ENCODE measurements at regions not wholly inside any gene's neighbourhood (a gene's known extent, or its start where the extent isn't known, plus 50 kb on each side); places are given as distances from the start of the nearest gene placed in this dataset.

GRCh38 chr4:176440698-176441097, 120.9 kb downstream of the SPCS3 start:
- Histone ChIP-seq H3K14ac (ENCODE audit: low read length) (no peak overlapping the region), H3K4me3 (ENCODE audit: low read depth, low read length) (no peak overlapping the region), H2AFZ (ENCODE audit: insufficient read depth, low read length, poor library complexity) (no peak overlapping the region), H3K18ac (ENCODE audit: low read length) (no peak overlapping the region), H3K4me2 (ENCODE audit: low read length) (no peak overlapping the region), H3K4me1 (ENCODE audit: control insufficient read depth in 1 of 2, insufficient read depth in 2 of 2, low read length in 2 of 2) (peaks cover 0 to 2% of the 10 kb centered on the region in 2 experiments), H3K27me3 (ENCODE audit: insufficient read depth, low read length) (no peaks in the 10 kb centered on the region), H4K8ac (ENCODE audit: low read depth, low read length) (no peak overlapping the region), H3K79me1 (ENCODE audit: low read length) (no peaks in the 10 kb centered on the region), H3K23ac (ENCODE audit: low read length) (no peak overlapping the region), H3K27ac (ENCODE audit: low read depth, low read length) (no peak overlapping the region), H3K4ac (ENCODE audit: low read depth, low read length) (no peak overlapping the region), H3K9ac (ENCODE audit: low read length) (no peak overlapping the region), H2BK5ac (ENCODE audit: low read depth, low read length, poor library complexity) (no peak overlapping the region), H2AK5ac (ENCODE audit: low read length) (no peak overlapping the region), H3K36me3 (ENCODE audit: control insufficient read depth in 1 of 2, insufficient read depth in 2 of 2, low read length in 2 of 2) (no peaks in the 10 kb centered on the region), H3K9me3 (ENCODE audit: insufficient read depth, low read depth, low read length) (no peaks in the 10 kb centered on the region), H4K12ac (ENCODE audit: low read depth, low read length) (no peak overlapping the region), H2BK12ac (ENCODE audit: low read length) (no peak overlapping the region), H3K79me2 (ENCODE audit: control insufficient read depth, insufficient read depth, low read length, poor library complexity) (no peaks in the 10 kb centered on the region), H4K91ac (ENCODE audit: low read depth, low read length) (no peak overlapping the region), H2BK120ac (ENCODE audit: insufficient read depth, low read length, poor library complexity) (no peak overlapping the region)
- no peak for DNase-seq
- WGBS (ENCODE audit: extremely low coverage, insufficient coverage, insufficient read length) = no CpG with 5 or more reads among the region's 1 CpG

- no peak overlapping the region for H3K4me3 ChIP-seq (ENCODE audit: low read depth, low read length)
- H3K36me3 ChIP-seq (ENCODE audit: control insufficient read depth in 1 of 2, insufficient read depth in 2 of 2, low read length in 2 of 2) = no peaks in the 10 kb centered on the region
- H3K4me1 ChIP-seq (ENCODE audit: control insufficient read depth in 1 of 2, insufficient read depth in 2 of 2, low read length in 2 of 2) = peaks cover 0 to 2% of the 10 kb centered on the region in 2 experiments
- WGBS (ENCODE audit: extremely low coverage, insufficient coverage, insufficient read length) = no CpG with 5 or more reads among the region's 2 CpGs
- no peak overlapping the region for H3K23ac ChIP-seq (ENCODE audit: low read length)
- H3K18ac ChIP-seq (ENCODE audit: low read length) = no peak overlapping the region
- H3K14ac ChIP-seq (ENCODE audit: low read length) = no peak overlapping the region
- no peak for DNase-seq
- H2BK120ac ChIP-seq (ENCODE audit: insufficient read depth, low read length, poor library complexity) = no peak overlapping the region
- no peak overlapping the region for H4K12ac ChIP-seq (ENCODE audit: low read depth, low read length)
- H3K79me2 ChIP-seq (ENCODE audit: control insufficient read depth, insufficient read depth, low read length, poor library complexity) = no peaks in the 10 kb centered on the region
- no peaks in the 10 kb centered on the region for H3K27me3 ChIP-seq (ENCODE audit: insufficient read depth, low read length)
- no peak overlapping the region for H4K91ac ChIP-seq (ENCODE audit: low read depth, low read length)
- no peak overlapping the region for H3K27ac ChIP-seq (ENCODE audit: low read depth, low read length)
- H3K79me1 ChIP-seq (ENCODE audit: low read length) = no peaks in the 10 kb centered on the region
- no peak overlapping the region for H3K4ac ChIP-seq (ENCODE audit: low read depth, low read length)
- H2BK12ac ChIP-seq (ENCODE audit: low read length) = no peak overlapping the region
- H3K4me2 ChIP-seq (ENCODE audit: low read length) = no peak overlapping the region
- H2BK5ac ChIP-seq (ENCODE audit: low read depth, low read length, poor library complexity) = no peak overlapping the region
- H3K9ac ChIP-seq (ENCODE audit: low read length) = no peak overlapping the region
- H2AFZ ChIP-seq (ENCODE audit: insufficient read depth, low read length, poor library complexity) = no peak overlapping the region
- no peaks in the 10 kb centered on the region for H3K9me3 ChIP-seq (ENCODE audit: insufficient read depth, low read depth, low read length)
- H2AK5ac ChIP-seq (ENCODE audit: low read length) = no peak overlapping the region
- no peak overlapping the region for H4K8ac ChIP-seq (ENCODE audit: low read depth, low read length)
Observed at GRCh38 chr4:176441594-176441993, 121.8 kb downstream of the SPCS3 start.

- no peak overlapping the region for H2BK120ac ChIP-seq (ENCODE audit: insufficient read depth, low read length, poor library complexity)
- no peak overlapping the region for H2BK12ac ChIP-seq (ENCODE audit: low read length)
- WGBS (ENCODE audit: extremely low coverage, insufficient coverage, insufficient read length) = no CpG with 5 or more reads among the region's 4 CpGs
- no peaks in the 10 kb centered on the region for H3K79me1 ChIP-seq (ENCODE audit: low read length)
- no peak overlapping the region for H3K9ac ChIP-seq (ENCODE audit: low read length)
- H4K91ac ChIP-seq (ENCODE audit: low read depth, low read length) = no peak overlapping the region
- no peak overlapping the region for H2AK5ac ChIP-seq (ENCODE audit: low read length)
- H3K23ac ChIP-seq (ENCODE audit: low read length) = no peak overlapping the region
- no peak overlapping the region for H3K4me2 ChIP-seq (ENCODE audit: low read length)
- peaks cover 0 to 2% of the 10 kb centered on the region in 2 experiments for H3K4me1 ChIP-seq (ENCODE audit: control insufficient read depth in 1 of 2, insufficient read depth in 2 of 2, low read length in 2 of 2)
- H3K27ac ChIP-seq (ENCODE audit: low read depth, low read length) = no peak overlapping the region
- no peaks in the 10 kb centered on the region for H3K79me2 ChIP-seq (ENCODE audit: control insufficient read depth, insufficient read depth, low read length, poor library complexity)
- no peak for DNase-seq
- no peak overlapping the region for H3K4ac ChIP-seq (ENCODE audit: low read depth, low read length)
- no peak overlapping the region for H2AFZ ChIP-seq (ENCODE audit: insufficient read depth, low read length, poor library complexity)
- no peak overlapping the region for H4K8ac ChIP-seq (ENCODE audit: low read depth, low read length)
- H4K12ac ChIP-seq (ENCODE audit: low read depth, low read length) = no peak overlapping the region
- no peak overlapping the region for H3K14ac ChIP-seq (ENCODE audit: low read length)
- H3K4me3 ChIP-seq (ENCODE audit: low read depth, low read length) = no peak overlapping the region
- no peaks in the 10 kb centered on the region for H3K27me3 ChIP-seq (ENCODE audit: insufficient read depth, low read length)
- no peaks in the 10 kb centered on the region for H3K9me3 ChIP-seq (ENCODE audit: insufficient read depth, low read depth, low read length)
- no peaks in the 10 kb centered on the region for H3K36me3 ChIP-seq (ENCODE audit: control insufficient read depth in 1 of 2, insufficient read depth in 2 of 2, low read length in 2 of 2)
- no peak overlapping the region for H3K18ac ChIP-seq (ENCODE audit: low read length)
- H2BK5ac ChIP-seq (ENCODE audit: low read depth, low read length, poor library complexity) = no peak overlapping the region
Observed at GRCh38 chr4:176443117-176443516, 123.4 kb downstream of the SPCS3 start.

- Histone ChIP-seq H2AFZ (ENCODE audit: insufficient read depth, low read length, poor library complexity) (no peak overlapping the region), H2BK5ac (ENCODE audit: low read depth, low read length, poor library complexity) (no peak overlapping the region), H3K27me3 (ENCODE audit: insufficient read depth, low read length) (no peaks in the 10 kb centered on the region), H3K79me1 (ENCODE audit: low read length) (no peaks in the 10 kb centered on the region), H3K14ac (ENCODE audit: low read length) (no peak overlapping the region), H3K4me1 (ENCODE audit: control insufficient read depth in 1 of 2, insufficient read depth in 2 of 2, low read length in 2 of 2) (peaks cover 0 to 2% of the 10 kb centered on the region in 2 experiments), H4K91ac (ENCODE audit: low read depth, low read length) (no peak overlapping the region), H3K9me3 (ENCODE audit: insufficient read depth, low read depth, low read length) (no peaks in the 10 kb centered on the region), H3K36me3 (ENCODE audit: control insufficient read depth in 1 of 2, insufficient read depth in 2 of 2, low read length in 2 of 2) (no peaks in the 10 kb centered on the region), H3K27ac (ENCODE audit: low read depth, low read length) (no peak overlapping the region), H3K18ac (ENCODE audit: low read length) (no peak overlapping the region), H3K4me2 (ENCODE audit: low read length) (no peak overlapping the region), H3K23ac (ENCODE audit: low read length) (no peak overlapping the region), H2BK120ac (ENCODE audit: insufficient read depth, low read length, poor library complexity) (no peak overlapping the region), H3K9ac (ENCODE audit: low read length) (no peak overlapping the region), H4K12ac (ENCODE audit: low read depth, low read length) (no peak overlapping the region), H3K4me3 (ENCODE audit: low read depth, low read length) (no peak overlapping the region), H3K4ac (ENCODE audit: low read depth, low read length) (no peak overlapping the region), H2AK5ac (ENCODE audit: low read length) (no peak overlapping the region), H3K79me2 (ENCODE audit: control insufficient read depth, insufficient read depth, low read length, poor library complexity) (no peaks in the 10 kb centered on the region), H4K8ac (ENCODE audit: low read depth, low read length) (no peak overlapping the region), H2BK12ac (ENCODE audit: low read length) (no peak overlapping the region)
- no CpG with 5 or more reads among the region's 3 CpGs for WGBS (ENCODE audit: extremely low coverage, insufficient coverage, insufficient read length)
- no peak for DNase-seq
Observed at GRCh38 chr4:176443646-176444409, 124.1 kb downstream of the SPCS3 start.
